Esophagus squamous epithelium (tissue), 5 donors: ENCODE measurements at regions not wholly inside any gene's neighbourhood (a gene's known extent, or its start where the extent isn't known, plus 50 kb on each side); places are given as distances from the start of the nearest gene placed in this dataset.

Experiments
- DNase-seq: peaks from one replicate; lab custom pipeline; 2025; lab: John Stamatoyannopoulos, UW
- H3K27ac ChIP-seq, 4 donors: fragments of 200-600 bp; sonication (generic); one replicate each; pipeline ENCODE4 v1.5.1; 2016 to 2019; ENCODE audit warnings: mild to moderate bottlenecking in 1 of 4
- H3K27me3 ChIP-seq, 4 donors: fragments of 200-600 bp; sonication (generic); 1 replicate in 3 of 4; 2 replicates in 1 of 4; pipeline versions ENCODE4 v1.5.1 to v1.6.0; 2017 to 2021; ENCODE audit warnings: antibody characterized with exemption in 1 of 4
- H3K36me3 ChIP-seq, 3 donors: fragments of 200-600 bp; sonication (generic); one replicate each; pipeline ENCODE4 v1.5.1; 2016 to 2019
- H3K4me1 ChIP-seq, 3 donors: fragments of 200-600 bp; sonication (generic); one replicate each; pipeline ENCODE4 v1.5.1; 2017 to 2019
- H3K4me3 ChIP-seq, 4 donors: fragments of 200-600 bp; sonication (generic); 1 replicate in 3 of 4; 2 replicates in 1 of 4; pipeline ENCODE4 v1.5.1; 2016 to 2019; ENCODE audit warnings: mild to moderate bottlenecking in 2 of 4, moderate library complexity in 1 of 4
- H3K9me3 ChIP-seq, 3 donors: fragments of 200-600 bp; sonication (generic); one replicate each; pipeline ENCODE4 v1.5.1; 2016 to 2019
- POLR2A ChIP-seq, 4 donors: fragments of 450-650 bp; IDR thresholded peaks; one replicate each; pipeline ENCODE4 v1.6.1; 2017; ENCODE audit warnings: antibody characterized with exemption in 4 of 4, mild to moderate bottlenecking in 4 of 4, moderate library complexity in 3 of 4
- WGBS, 2 donors: methylation state at CpG; one replicate each; pipeline ENCODE4 v1.1.5; 2018; 5-methylcytosine and 5-hydroxymethylcytosine counted together
- intact Hi-C: fragments of 100-400 bp; cut with DNase I; formaldehyde crosslinking; loops from one replicate; pipeline ENCODE4 v1.15.0; 2022
- TF ChIP-seq, protein P1 (sequence below), 6 experiments: fragments of 450-650 bp in 4 of 6; fragments of 200-600 bp in 2 of 6; sonication (generic) in 2 of 6; IDR thresholded peaks; one replicate each; pipeline ENCODE4 v1.5.1; 2016 to 2019; ENCODE audit warnings: antibody characterized with exemption in 6 of 6, mild to moderate bottlenecking in 4 of 6, moderate library complexity in 4 of 6
- donor health status: DM: yes; HTN: yes; CAD: no.

DNA sequence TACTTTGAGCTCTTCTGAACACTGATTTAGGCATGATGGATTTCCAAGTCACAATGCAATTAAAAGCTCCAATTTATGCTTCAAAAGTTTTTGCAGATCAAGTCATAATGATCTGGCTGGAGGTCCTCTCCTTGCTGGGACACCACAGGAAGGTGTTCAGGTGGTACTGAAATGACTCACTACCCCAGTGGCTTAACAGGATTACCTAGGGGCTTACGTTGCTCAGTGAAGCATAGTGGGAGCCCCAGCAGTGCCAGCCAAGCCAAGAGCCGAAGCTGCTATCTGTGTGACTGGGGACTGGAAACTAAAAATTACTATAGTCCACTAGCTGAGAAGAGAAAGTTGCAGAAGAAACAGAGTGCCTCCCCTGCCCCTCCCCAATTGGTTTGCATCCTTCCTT is 110.1 kb upstream of the LPP start:
- intact Hi-C loops = no loop called here
- Histone ChIP-seq H3K36me3 (no peaks in the 10 kb centered on the region), H3K9me3 (no peaks in the 10 kb centered on the region), H3K27ac (no peak overlapping the region), H3K4me3 (no peak overlapping the region), H3K27me3 (peaks cover 0 to 37% (median 0%) of the 10 kb centered on the region in 4 donors), H3K4me1 (peaks cover 0 to 9% (median 0%) of the 10 kb centered on the region in 3 donors)
- WGBS, 2 donors = 43% methylated on average over 2 of the region's 2 CpGs; no CpG with 5 or more reads in 1 of the 2 donors
- TF ChIP-seq, protein P1, sequence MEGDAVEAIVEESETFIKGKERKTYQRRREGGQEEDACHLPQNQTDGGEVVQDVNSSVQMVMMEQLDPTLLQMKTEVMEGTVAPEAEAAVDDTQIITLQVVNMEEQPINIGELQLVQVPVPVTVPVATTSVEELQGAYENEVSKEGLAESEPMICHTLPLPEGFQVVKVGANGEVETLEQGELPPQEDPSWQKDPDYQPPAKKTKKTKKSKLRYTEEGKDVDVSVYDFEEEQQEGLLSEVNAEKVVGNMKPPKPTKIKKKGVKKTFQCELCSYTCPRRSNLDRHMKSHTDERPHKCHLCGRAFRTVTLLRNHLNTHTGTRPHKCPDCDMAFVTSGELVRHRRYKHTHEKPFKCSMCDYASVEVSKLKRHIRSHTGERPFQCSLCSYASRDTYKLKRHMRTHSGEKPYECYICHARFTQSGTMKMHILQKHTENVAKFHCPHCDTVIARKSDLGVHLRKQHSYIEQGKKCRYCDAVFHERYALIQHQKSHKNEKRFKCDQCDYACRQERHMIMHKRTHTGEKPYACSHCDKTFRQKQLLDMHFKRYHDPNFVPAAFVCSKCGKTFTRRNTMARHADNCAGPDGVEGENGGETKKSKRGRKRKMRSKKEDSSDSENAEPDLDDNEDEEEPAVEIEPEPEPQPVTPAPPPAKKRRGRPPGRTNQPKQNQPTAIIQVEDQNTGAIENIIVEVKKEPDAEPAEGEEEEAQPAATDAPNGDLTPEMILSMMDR (IDR thresholded peaks at IDR 0.05) = no peak
- TF ChIP-seq POLR2A (IDR thresholded peaks at IDR 0.05) = no peak
- DNase-seq = no peak

DNA sequence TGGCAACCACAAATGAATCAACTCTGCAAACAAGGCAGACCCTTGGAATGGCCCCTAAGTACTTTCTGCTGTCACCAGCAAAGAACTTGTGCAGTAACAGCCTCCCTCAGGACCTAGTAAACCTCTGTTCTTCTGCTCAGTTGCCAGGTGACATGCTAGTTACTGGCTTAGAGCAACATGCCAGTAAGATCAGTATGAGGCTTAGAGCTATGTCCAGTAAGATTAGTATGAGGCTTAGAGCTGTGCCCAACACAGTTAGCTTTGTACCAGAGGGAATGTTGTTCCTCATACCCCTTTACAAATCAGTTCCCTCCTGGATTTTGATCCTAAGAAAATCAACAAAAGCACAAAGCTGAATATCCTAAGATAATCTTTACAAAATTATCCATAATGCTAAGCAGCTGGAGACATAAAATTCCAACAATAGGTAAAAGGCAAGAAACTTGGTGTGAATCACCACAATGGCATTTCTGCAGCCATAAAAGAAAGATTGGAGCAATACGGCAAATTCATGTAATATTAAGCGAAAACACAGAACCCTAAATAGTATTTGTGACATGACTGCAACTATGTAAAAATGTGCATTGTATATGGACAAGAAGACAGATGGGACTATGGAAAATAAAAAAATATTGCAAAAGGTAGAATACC is 107.3 kb upstream of the LPP start:
- Histone ChIP-seq H3K9me3 (no peaks in the 10 kb centered on the region), H3K27me3 (peaks cover 0 to 49% (median 0%) of the 10 kb centered on the region in 4 donors), H3K27ac (no peak overlapping the region), H3K4me1 (peaks cover 0 to 16% (median 0%) of the 10 kb centered on the region in 3 donors), H3K4me3 (no peak overlapping the region), H3K36me3 (no peaks in the 10 kb centered on the region)
- TF ChIP-seq, protein P1 (IDR thresholded peaks at IDR 0.05) = no peak
- DNase-seq = no peak
- WGBS, 2 donors = 81% methylated on average over 2 of the region's 2 CpGs
- intact Hi-C loops = no loop called here

GRCh38 chr3:188047536-188047935 is 106.4 kb upstream of the LPP start:
- Histone ChIP-seq H3K4me1 (peaks cover 5 to 24% (median 6%) of the 10 kb centered on the region in 3 donors), H3K27me3 (peaks cover 0 to 40% (median 0%) of the 10 kb centered on the region in 4 donors), H3K9me3 (no peaks in the 10 kb centered on the region), H3K27ac (no peak overlapping the region), H3K4me3 (no peak overlapping the region), H3K36me3 (no peaks in the 10 kb centered on the region)
- DNase-seq = no peak
- WGBS, 2 donors = 67% methylated on average over 1 of the region's 1 CpG
- TF ChIP-seq, protein P1 (IDR thresholded peaks at IDR 0.05) = no peak
- TF ChIP-seq POLR2A (IDR thresholded peaks at IDR 0.05) = no peak
- intact Hi-C loops = no loop called here

GRCh38 chr3:188049606-188050530 is 104.1 kb upstream of the LPP start:
- Histone ChIP-seq H3K9me3 (no peaks in the 10 kb centered on the region), H3K27ac (no peak overlapping the region), H3K4me3 (no peak overlapping the region), H3K4me1 (peaks cover 22 to 39% (median 24%) of the 10 kb centered on the region in 3 donors), H3K36me3 (no peaks in the 10 kb centered on the region), H3K27me3 (peaks cover 0 to 31% (median 0%) of the 10 kb centered on the region in 4 donors)
- DNase-seq = no peak
- TF ChIP-seq, protein P1 (IDR thresholded peaks at IDR 0.05) = no peak
- TF ChIP-seq POLR2A (IDR thresholded peaks at IDR 0.05) = no peak
- 64 to 76% methylated on average over 8 to 10 of the region's 10 CpGs for WGBS, 2 donors
- intact Hi-C loops = loop anchor here (10.0 kb wide), 1 partner anchor 305 kb away; the partner anchor contains the start of gene BCL6
